A172 (cell line): ENCODE measurements at regions not wholly inside any gene's neighbourhood (a gene's known extent, or its start where the extent isn't known, plus 50 kb on each side); places are given as distances from the start of the nearest gene placed in this dataset.
"Not testable (repeated sequence)": the region's sequence is repeated elsewhere in the genome, so short reads cannot be mapped to it uniquely, and the experiment has no call there.

Experiments used
- DNase-seq: peaks from one replicate; pipeline ENCODE4 v3.0.0-alpha.2; 2015; ENCODE audit warnings: low spot score

GRCh38 chr6:6978731-6979130 lies 129.0 kb upstream of the RREB1 start:
- DNase-seq = no peak

GRCh38 chr6:6980999-6981597 lies 126.7 kb upstream of the RREB1 start:
- no peak for DNase-seq

- DNase-seq = no peak
Measured at GRCh38 chr6:6981681-6982322, 126.0 kb upstream of the RREB1 start.

- DNase-seq = no peak
Measured at GRCh38 chr6:6982663-6983062, 125.1 kb upstream of the RREB1 start.

- DNase-seq = no peak
Measured at GRCh38 chr6:6984585-6985366, 123.0 kb upstream of the RREB1 start.

- DNase-seq = no peak
Measured at GRCh38 chr6:6986344-6986743, 121.4 kb upstream of the RREB1 start.

- no peak for DNase-seq
Measured at GRCh38 chr6:6987749-6988148, 120.0 kb upstream of the RREB1 start.

- not testable (repeated sequence) for DNase-seq
Measured at GRCh38 chr6:6990059-6990458, 117.7 kb upstream of the RREB1 start.

GRCh38 chr6:6993503-6994237 lies 114.1 kb upstream of the RREB1 start:
- no peak for DNase-seq

GRCh38 chr6:6994796-6995195 lies 113.0 kb upstream of the RREB1 start:
- no peak for DNase-seq

GRCh38 chr6:6995328-6995727 lies 112.4 kb upstream of the RREB1 start:
- no peak for DNase-seq

GRCh38 chr6:6996124-6996523 lies 111.6 kb upstream of the RREB1 start:
- no peak for DNase-seq

- DNase-seq = no peak
Measured at GRCh38 chr6:6997263-6998193, 110.2 kb upstream of the RREB1 start.

GRCh38 chr6:6998194-6998569 lies 109.6 kb upstream of the RREB1 start:
- no peak for DNase-seq

GRCh38 chr6:7000825-7001777 lies 106.7 kb upstream of the RREB1 start:
- DNase-seq = no peak

- DNase-seq = no peak
Measured at GRCh38 chr6:7003041-7003440, 104.7 kb upstream of the RREB1 start.

- no peak for DNase-seq
Measured at GRCh38 chr6:7004581-7005297, 103.0 kb upstream of the RREB1 start.

- no peak for DNase-seq
Measured at GRCh38 chr6:7006515-7007191, 101.1 kb upstream of the RREB1 start.

- DNase-seq = no peak
Measured at GRCh38 chr6:7008451-7008988, 99.2 kb upstream of the RREB1 start.
